GM23338 (cell line): ENCODE measurements at regions not wholly inside any gene's neighbourhood (a gene's known extent, or its start where the extent isn't known, plus 50 kb on each side); places are given as distances from the start of the nearest gene placed in this dataset.

Experiments used
- ATAC-seq: fragments of 200-7000 bp; cut with Tn5 transposase; 3 replicates; pipeline ENCODE4 v1.9.1; 2020
- DNase-seq: peaks from one replicate; pipeline ENCODE4 v3.0.0-alpha.2; 2015; ENCODE audit warnings: low spot score
- H2AFZ ChIP-seq: fragments of 200-600 bp; sonication (generic); 2 replicates; pipeline ENCODE4 v1.8.0; 2016; ENCODE audit warnings: antibody characterized with exemption, mild to moderate bottlenecking, moderate library complexity
- H3F3A ChIP-seq: fragments of 200-600 bp; sonication (generic); replicated peaks from 2 replicates; pipeline ENCODE4 v1.8.0; 2017; ENCODE audit warnings: antibody characterized with exemption, mixed run types, low read depth
- H3K27ac ChIP-seq: fragments of 200-600 bp; sonication (generic); 2 replicates; pipeline ENCODE4 v1.6.1; 2016; ENCODE audit warnings: low read depth
- H3K27me3 ChIP-seq: fragments of 200-600 bp; sonication (generic); 2 replicates; pipeline ENCODE4 v1.8.0; 2016; ENCODE audit warnings: mild to moderate bottlenecking, mixed run types, moderate library complexity; ENCODE audit not compliant: insufficient read depth
- H3K36me3 ChIP-seq: fragments of 200-600 bp; sonication (generic); 2 replicates; pipeline ENCODE4 v1.8.0; 2016; ENCODE audit warnings: mild to moderate bottlenecking; ENCODE audit not compliant: insufficient read depth
- H3K4me1 ChIP-seq: fragments of 200-600 bp; sonication (generic); 2 replicates; pipeline ENCODE4 v1.8.0; 2016; ENCODE audit warnings: mild to moderate bottlenecking, moderate library complexity; ENCODE audit not compliant: insufficient read depth
- H3K4me2 ChIP-seq: fragments of 200-600 bp; sonication (generic); 2 replicates; pipeline ENCODE4 v1.7.1; 2017; ENCODE audit warnings: mixed run types
- H3K4me3 ChIP-seq: fragments of 200-600 bp; sonication (generic); 2 replicates; pipeline ENCODE4 v1.6.1; 2016; ENCODE audit warnings: mixed run types
- H3K79me2 ChIP-seq: fragments of 200-600 bp; sonication (generic); replicated peaks from 2 replicates; pipeline ENCODE4 v1.8.0; 2017; ENCODE audit warnings: mild to moderate bottlenecking; ENCODE audit not compliant: insufficient read depth
- H3K9me2 ChIP-seq: fragments of 200-600 bp; sonication (generic); 2 replicates; pipeline ENCODE4 v1.8.0; 2017; ENCODE audit not compliant: insufficient read depth
- H4K20me1 ChIP-seq: fragments of 200-600 bp; sonication (generic); replicated peaks from 2 replicates; pipeline ENCODE4 v1.8.0; 2017; ENCODE audit warnings: mild to moderate bottlenecking; ENCODE audit not compliant: insufficient read depth
- H3K27ac Mint-ChIP-seq: 2 replicates; pipeline ENCODE4 v1.8.0; 2020; ENCODE audit warnings: inconsistent platforms, mild to moderate bottlenecking, moderate library complexity, mixed read lengths
- H3K27me3 Mint-ChIP-seq: 3 replicates; pipeline ENCODE4 v1.8.0; 2022; ENCODE audit warnings: low read depth, mild to moderate bottlenecking, moderate library complexity, mixed read lengths, inconsistent platforms; ENCODE audit not compliant: insufficient read depth, poor library complexity
- H3K36me3 Mint-ChIP-seq: 3 replicates; pipeline ENCODE4 v1.8.0; 2021; ENCODE audit warnings: low read depth, mild to moderate bottlenecking, inconsistent platforms, moderate library complexity, mixed read lengths
- H3K4me1 Mint-ChIP-seq: 3 replicates; pipeline ENCODE4 v1.8.0; 2020; ENCODE audit warnings: mild to moderate bottlenecking, inconsistent platforms, mixed read lengths
- H3K4me3 Mint-ChIP-seq: 3 replicates; pipeline ENCODE4 v1.8.0; 2021; ENCODE audit warnings: moderate library complexity, mild to moderate bottlenecking, inconsistent platforms, mixed read lengths
- H3K9me3 Mint-ChIP-seq: 3 replicates; pipeline ENCODE4 v1.8.0; 2020; ENCODE audit warnings: moderate library complexity, mild to moderate bottlenecking, inconsistent platforms, mixed read lengths
- CTCF ChIP-seq, 2 experiments: fragments of 200-600 bp in 1 of 2; sonication (generic) in 1 of 2; conservative IDR thresholded peaks; 2 replicates each; pipeline versions ENCODE4 v1.5.1 to v1.6.1; 2016 to 2017; ENCODE audit warnings: antibody characterized with exemption in 2 of 2, low read depth in 2 of 2, mild to moderate bottlenecking in 2 of 2, moderate library complexity in 1 of 2
- ETS1 ChIP-seq: IDR thresholded peaks from 2 replicates; pipeline ENCODE4 v1.6.1; 2016; ENCODE audit warnings: antibody characterized with exemption
- EZH2phosphoT487 ChIP-seq: fragments of 200-600 bp; sonication (generic); IDR thresholded peaks from one replicate; pipeline ENCODE4 v1.8.1; 2018; ENCODE audit warnings: antibody characterized with exemption; ENCODE audit not compliant: unreplicated experiment
- NANOG ChIP-seq: IDR thresholded peaks from 2 replicates; pipeline ENCODE4 v1.6.1; 2016; ENCODE audit warnings: antibody characterized with exemption, borderline replicate concordance
- POLR2AphosphoS5 ChIP-seq: IDR thresholded peaks from 2 replicates; pipeline ENCODE4 v1.6.1; 2016; ENCODE audit warnings: antibody characterized with exemption, low read depth
- STAT1 ChIP-seq: IDR thresholded peaks from one replicate; pipeline ENCODE4 v1.6.1; 2016; ENCODE audit warnings: antibody characterized with exemption; ENCODE audit not compliant: unreplicated experiment
- ZNF114 ChIP-seq: fragments of 250-450 bp; sonication (Bioruptor Pico); IDR thresholded peaks from 2 replicates; pipeline ENCODE4 v1.5.0; 2020; ENCODE audit warnings: mild to moderate bottlenecking, moderate library complexity
- ZNF331 ChIP-seq: fragments of 250-450 bp; sonication (Bioruptor Pico); IDR thresholded peaks from 2 replicates; pipeline ENCODE4 v1.5.0; 2020; ENCODE audit warnings: low read depth, mild to moderate bottlenecking, moderate library complexity
- TF ChIP-seq, protein P1 (sequence below): IDR thresholded peaks from one replicate; pipeline ENCODE4 v1.6.1; 2018; ENCODE audit warnings: antibody characterized with exemption; ENCODE audit not compliant: unreplicated experiment
- TF ChIP-seq, protein P2 (sequence below): fragments of 250-450 bp; sonication (Bioruptor Pico); IDR thresholded peaks from 2 replicates; pipeline ENCODE4 v1.5.0; 2020; ENCODE audit warnings: mild to moderate bottlenecking, moderate library complexity

GRCh38 chr7:38051311-38051710 is 126.7 kb upstream of the STARD3NL start:
- Histone ChIP-seq H4K20me1 (no peaks in the 10 kb centered on the region), H3K36me3 (peaks cover 7% of the 10 kb centered on the region; the same call in 1 of the 2 replicates), H3K4me3 (no peak overlapping the region), H3K27ac (no peak overlapping the region), H3K9me2 (no peaks in the 10 kb centered on the region), H3K79me2 (no peaks in the 10 kb centered on the region), H2AFZ (no peak overlapping the region), H3K4me2 (no peak overlapping the region), H3F3A (no peaks in the 10 kb centered on the region), H3K27me3 (no peaks in the 10 kb centered on the region), H3K4me1 (peaks cover 10% of the 10 kb centered on the region)
- ATAC-seq (no peak), DNase-seq (no peak)
- Mint-ChIP-seq H3K36me3 (peaks cover 19% of the 10 kb centered on the region), H3K27me3 (no peaks in the 10 kb centered on the region), H3K9me3 (peaks cover 33% of the 10 kb centered on the region), H3K27ac (no peak overlapping the region), H3K4me3 (no peak overlapping the region), H3K4me1 (peaks cover 7% of the 10 kb centered on the region; the same call in 2 of the 3 replicates)
- TF ChIP-seq CTCF (conservative IDR thresholded peaks at IDR 0.05; ENCODE audit: low read depth in 2 of 2) (no peak), ZNF331 (no peak), STAT1 (no peak), POLR2AphosphoS5 (no peak), ETS1 (no peak), ZNF114 (CRISPR knock-in tag) (no peak), NANOG (no peak), EZH2phosphoT487 (no peak)
- TF ChIP-seq, protein P1, sequence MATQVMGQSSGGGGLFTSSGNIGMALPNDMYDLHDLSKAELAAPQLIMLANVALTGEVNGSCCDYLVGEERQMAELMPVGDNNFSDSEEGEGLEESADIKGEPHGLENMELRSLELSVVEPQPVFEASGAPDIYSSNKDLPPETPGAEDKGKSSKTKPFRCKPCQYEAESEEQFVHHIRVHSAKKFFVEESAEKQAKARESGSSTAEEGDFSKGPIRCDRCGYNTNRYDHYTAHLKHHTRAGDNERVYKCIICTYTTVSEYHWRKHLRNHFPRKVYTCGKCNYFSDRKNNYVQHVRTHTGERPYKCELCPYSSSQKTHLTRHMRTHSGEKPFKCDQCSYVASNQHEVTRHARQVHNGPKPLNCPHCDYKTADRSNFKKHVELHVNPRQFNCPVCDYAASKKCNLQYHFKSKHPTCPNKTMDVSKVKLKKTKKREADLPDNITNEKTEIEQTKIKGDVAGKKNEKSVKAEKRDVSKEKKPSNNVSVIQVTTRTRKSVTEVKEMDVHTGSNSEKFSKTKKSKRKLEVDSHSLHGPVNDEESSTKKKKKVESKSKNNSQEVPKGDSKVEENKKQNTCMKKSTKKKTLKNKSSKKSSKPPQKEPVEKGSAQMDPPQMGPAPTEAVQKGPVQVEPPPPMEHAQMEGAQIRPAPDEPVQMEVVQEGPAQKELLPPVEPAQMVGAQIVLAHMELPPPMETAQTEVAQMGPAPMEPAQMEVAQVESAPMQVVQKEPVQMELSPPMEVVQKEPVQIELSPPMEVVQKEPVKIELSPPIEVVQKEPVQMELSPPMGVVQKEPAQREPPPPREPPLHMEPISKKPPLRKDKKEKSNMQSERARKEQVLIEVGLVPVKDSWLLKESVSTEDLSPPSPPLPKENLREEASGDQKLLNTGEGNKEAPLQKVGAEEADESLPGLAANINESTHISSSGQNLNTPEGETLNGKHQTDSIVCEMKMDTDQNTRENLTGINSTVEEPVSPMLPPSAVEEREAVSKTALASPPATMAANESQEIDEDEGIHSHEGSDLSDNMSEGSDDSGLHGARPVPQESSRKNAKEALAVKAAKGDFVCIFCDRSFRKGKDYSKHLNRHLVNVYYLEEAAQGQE: no peak
- TF ChIP-seq, protein P2, sequence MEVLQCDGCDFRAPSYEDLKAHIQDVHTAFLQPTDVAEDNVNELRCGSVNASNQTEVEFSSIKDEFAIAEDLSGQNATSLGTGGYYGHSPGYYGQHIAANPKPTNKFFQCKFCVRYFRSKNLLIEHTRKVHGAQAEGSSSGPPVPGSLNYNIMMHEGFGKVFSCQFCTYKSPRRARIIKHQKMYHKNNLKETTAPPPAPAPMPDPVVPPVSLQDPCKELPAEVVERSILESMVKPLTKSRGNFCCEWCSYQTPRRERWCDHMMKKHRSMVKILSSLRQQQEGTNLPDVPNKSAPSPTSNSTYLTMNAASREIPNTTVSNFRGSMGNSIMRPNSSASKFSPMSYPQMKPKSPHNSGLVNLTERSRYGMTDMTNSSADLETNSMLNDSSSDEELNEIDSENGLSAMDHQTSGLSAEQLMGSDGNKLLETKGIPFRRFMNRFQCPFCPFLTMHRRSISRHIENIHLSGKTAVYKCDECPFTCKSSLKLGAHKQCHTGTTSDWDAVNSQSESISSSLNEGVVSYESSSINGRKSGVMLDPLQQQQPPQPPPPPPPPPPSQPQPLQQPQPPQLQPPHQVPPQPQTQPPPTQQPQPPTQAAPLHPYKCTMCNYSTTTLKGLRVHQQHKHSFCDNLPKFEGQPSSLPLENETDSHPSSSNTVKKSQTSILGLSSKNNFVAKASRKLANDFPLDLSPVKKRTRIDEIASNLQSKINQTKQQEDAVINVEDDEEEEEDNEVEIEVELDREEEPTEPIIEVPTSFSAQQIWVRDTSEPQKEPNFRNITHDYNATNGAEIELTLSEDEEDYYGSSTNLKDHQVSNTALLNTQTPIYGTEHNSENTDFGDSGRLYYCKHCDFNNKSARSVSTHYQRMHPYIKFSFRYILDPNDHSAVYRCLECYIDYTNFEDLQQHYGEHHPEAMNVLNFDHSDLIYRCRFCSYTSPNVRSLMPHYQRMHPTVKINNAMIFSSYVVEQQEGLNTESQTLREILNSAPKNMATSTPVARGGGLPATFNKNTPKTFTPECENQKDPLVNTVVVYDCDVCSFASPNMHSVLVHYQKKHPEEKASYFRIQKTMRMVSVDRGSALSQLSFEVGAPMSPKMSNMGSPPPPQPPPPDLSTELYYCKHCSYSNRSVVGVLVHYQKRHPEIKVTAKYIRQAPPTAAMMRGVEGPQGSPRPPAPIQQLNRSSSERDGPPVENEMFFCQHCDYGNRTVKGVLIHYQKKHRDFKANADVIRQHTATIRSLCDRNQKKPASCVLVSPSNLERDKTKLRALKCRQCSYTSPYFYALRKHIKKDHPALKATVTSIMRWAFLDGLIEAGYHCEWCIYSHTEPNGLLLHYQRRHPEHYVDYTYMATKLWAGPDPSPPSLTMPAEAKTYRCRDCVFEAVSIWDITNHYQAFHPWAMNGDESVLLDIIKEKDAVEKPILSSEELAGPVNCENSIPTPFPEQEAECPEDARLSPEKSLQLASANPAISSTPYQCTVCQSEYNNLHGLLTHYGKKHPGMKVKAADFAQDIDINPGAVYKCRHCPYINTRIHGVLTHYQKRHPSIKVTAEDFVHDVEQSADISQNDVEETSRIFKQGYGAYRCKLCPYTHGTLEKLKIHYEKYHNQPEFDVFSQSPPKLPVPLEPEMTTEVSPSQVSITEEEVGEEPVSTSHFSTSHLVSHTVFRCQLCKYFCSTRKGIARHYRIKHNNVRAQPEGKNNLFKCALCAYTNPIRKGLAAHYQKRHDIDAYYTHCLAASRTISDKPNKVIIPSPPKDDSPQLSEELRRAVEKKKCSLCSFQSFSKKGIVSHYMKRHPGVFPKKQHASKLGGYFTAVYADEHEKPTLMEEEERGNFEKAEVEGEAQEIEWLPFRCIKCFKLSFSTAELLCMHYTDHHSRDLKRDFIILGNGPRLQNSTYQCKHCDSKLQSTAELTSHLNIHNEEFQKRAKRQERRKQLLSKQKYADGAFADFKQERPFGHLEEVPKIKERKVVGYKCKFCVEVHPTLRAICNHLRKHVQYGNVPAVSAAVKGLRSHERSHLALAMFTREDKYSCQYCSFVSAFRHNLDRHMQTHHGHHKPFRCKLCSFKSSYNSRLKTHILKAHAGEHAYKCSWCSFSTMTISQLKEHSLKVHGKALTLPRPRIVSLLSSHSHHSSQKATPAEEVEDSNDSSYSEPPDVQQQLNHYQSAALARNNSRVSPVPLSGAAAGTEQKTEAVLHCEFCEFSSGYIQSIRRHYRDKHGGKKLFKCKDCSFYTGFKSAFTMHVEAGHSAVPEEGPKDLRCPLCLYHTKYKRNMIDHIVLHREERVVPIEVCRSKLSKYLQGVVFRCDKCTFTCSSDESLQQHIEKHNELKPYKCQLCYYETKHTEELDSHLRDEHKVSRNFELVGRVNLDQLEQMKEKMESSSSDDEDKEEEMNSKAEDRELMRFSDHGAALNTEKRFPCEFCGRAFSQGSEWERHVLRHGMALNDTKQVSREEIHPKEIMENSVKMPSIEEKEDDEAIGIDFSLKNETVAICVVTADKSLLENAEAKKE (CRISPR knock-in tag): no peak
